Left lung (tissue), 4 donors: ENCODE measurements at regions not wholly inside any gene's neighbourhood (a gene's known extent, or its start where the extent isn't known, plus 50 kb on each side); places are given as distances from the start of the nearest gene placed in this dataset.
A peak's percentile ranks its signal among the peaks of the same experiment; 100 is the strongest.

Experiments
- ATAC-seq: fragments of 200-7000 bp; cut with Tn5 transposase; one replicate; pipeline ENCODE4 v1.9.1; 2020; ENCODE audit warnings: moderate library complexity
- DNase-seq, 4 donors: peaks; one replicate each; pipeline ENCODE4 v3.0.0-alpha.2; 2013 to 2020
- H3K27ac ChIP-seq, 2 donors: fragments of 200-600 bp; sonication (generic) in 1 of 2; one replicate each; pipeline versions ENCODE4 v1.5.0 to v1.8.0; 2020 to 2021
- H3K27me3 ChIP-seq, 2 donors: fragments of 200-600 bp; sonication (generic) in 1 of 2; one replicate each; pipeline versions ENCODE4 v1.5.0 to v1.8.0; 2020 to 2021
- H3K36me3 ChIP-seq, 2 donors: fragments of 200-600 bp; sonication (generic) in 1 of 2; one replicate each; pipeline versions ENCODE4 v1.5.0 to v1.8.0; 2020 to 2021
- H3K4me1 ChIP-seq, 2 donors: fragments of 200-600 bp; one replicate each; pipeline ENCODE4 v1.8.0; 2021
- H3K4me3 ChIP-seq, 2 donors: fragments of 200-600 bp; sonication (generic) in 1 of 2; one replicate each; pipeline versions ENCODE4 v1.5.0 to v1.8.0; 2020 to 2021; ENCODE audit warnings: mild to moderate bottlenecking in 1 of 2
- H3K9me3 ChIP-seq, 2 donors: fragments of 200-600 bp; sonication (generic) in 1 of 2; one replicate each; pipeline versions ENCODE4 v1.5.0 to v1.8.0; 2020 to 2021
- CTCF ChIP-seq, 2 donors: fragments of 200-600 bp; sonication (generic) in 1 of 2; IDR thresholded peaks; one replicate each; pipeline versions ENCODE4 v1.5.0 to v1.8.0; 2021; ENCODE audit warnings: antibody characterized with exemption in 2 of 2
- intact Hi-C, 2 donors: fragments of 100-400 bp; cut with DNase I; formaldehyde crosslinking; loops; one replicate each; pipeline versions ENCODE4 v1.11.2 to v1.14.2; 2022
- donor health status: DM: no; HTN: yes; CAD: no.
- donor health status: DM: no; HTN: no; CAD: no.

GRCh38 chr12:105573574-105573973 is 243.1 kb downstream of the C12orf75 start:
- H3K36me3 ChIP-seq, result no peaks in the 10 kb centered on the region
- intact Hi-C loops, result no loop called here
- H3K27ac ChIP-seq, result no peak overlapping the region
- H3K4me3 ChIP-seq, result no peak overlapping the region
- TF ChIP-seq CTCF (IDR thresholded peaks at IDR 0.05), result no peak
- H3K4me1 ChIP-seq, result no peaks in the 10 kb centered on the region
- ATAC-seq, result no peak
- no peak for DNase-seq
- no peaks in the 10 kb centered on the region for H3K27me3 ChIP-seq
- no peaks in the 10 kb centered on the region for H3K9me3 ChIP-seq

GRCh38 chr12:105574056-105574715 is 243.7 kb downstream of the C12orf75 start:
- Histone ChIP-seq H3K4me1 (no peaks in the 10 kb centered on the region), H3K27me3 (no peaks in the 10 kb centered on the region), H3K9me3 (no peaks in the 10 kb centered on the region), H3K36me3 (no peaks in the 10 kb centered on the region), H3K27ac (no peak overlapping the region), H3K4me3 (no peak overlapping the region)
- no peak for TF ChIP-seq CTCF (IDR thresholded peaks at IDR 0.05)
- peak; percentile 22 for ATAC-seq
- intact Hi-C loops, result no loop called here
- no peak for DNase-seq

- Histone ChIP-seq H3K4me3 (no peak overlapping the region), H3K27ac (no peak overlapping the region), H3K36me3 (no peaks in the 10 kb centered on the region), H3K9me3 (no peaks in the 10 kb centered on the region), H3K4me1 (no peaks in the 10 kb centered on the region), H3K27me3 (no peaks in the 10 kb centered on the region)
- intact Hi-C loops, result no loop called here
- TF ChIP-seq CTCF (IDR thresholded peaks at IDR 0.05), result no peak
- ATAC-seq, result no peak
- no peak for DNase-seq
Observed at GRCh38 chr12:105575235-105575634, 244.7 kb downstream of the C12orf75 start.

GRCh38 chr12:105576261-105576660 is 245.8 kb downstream of the C12orf75 start:
- Histone ChIP-seq H3K27me3 (no peaks in the 10 kb centered on the region), H3K36me3 (no peaks in the 10 kb centered on the region), H3K27ac (no peak overlapping the region), H3K4me3 (no peak overlapping the region), H3K9me3 (no peaks in the 10 kb centered on the region), H3K4me1 (no peaks in the 10 kb centered on the region)
- DNase-seq, result no peak
- no peak for TF ChIP-seq CTCF (IDR thresholded peaks at IDR 0.05)
- intact Hi-C loops, result no loop called here
- no peak for ATAC-seq

- no peaks in the 10 kb centered on the region for H3K4me1 ChIP-seq
- H3K4me3 ChIP-seq, result no peak overlapping the region
- intact Hi-C loops, result no loop called here
- H3K9me3 ChIP-seq, result no peaks in the 10 kb centered on the region
- H3K27ac ChIP-seq, result no peak overlapping the region
- DNase-seq (peak in 1 of 4 donors; percentile 50), ATAC-seq (peak; percentile 83)
- TF ChIP-seq CTCF (IDR thresholded peaks at IDR 0.05), result no peak
- H3K27me3 ChIP-seq, result no peaks in the 10 kb centered on the region
- no peaks in the 10 kb centered on the region for H3K36me3 ChIP-seq
Observed at GRCh38 chr12:105580821-105581352, 250.4 kb downstream of the C12orf75 start.
